A673 (cell line): ENCODE measurements at regions not wholly inside any gene's neighbourhood (a gene's known extent, or its start where the extent isn't known, plus 50 kb on each side); places are given as distances from the start of the nearest gene placed in this dataset.
A peak's percentile ranks its signal among the peaks of the same experiment; 100 is the strongest.

Experiments used
- CTCF ChIP-seq: fragments of 300-800, 200-600 bp; sonication (generic); conservative IDR thresholded peaks from 2 replicates; pipeline ENCODE4 v1.5.1; 2017; ENCODE audit warnings: low read depth, mild to moderate bottlenecking, antibody characterized with exemption, low read length, moderate library complexity, mixed read lengths
- EZH2 ChIP-seq: fragments of 200-600 bp; sonication (generic); IDR thresholded peaks from 2 replicates; pipeline ENCODE4 v1.6.1; 2017; ENCODE audit warnings: borderline replicate concordance, low read depth, mild to moderate bottlenecking, mixed read lengths, antibody characterized with exemption, low read length; ENCODE audit not compliant: poor library complexity, severe bottlenecking

DNA sequence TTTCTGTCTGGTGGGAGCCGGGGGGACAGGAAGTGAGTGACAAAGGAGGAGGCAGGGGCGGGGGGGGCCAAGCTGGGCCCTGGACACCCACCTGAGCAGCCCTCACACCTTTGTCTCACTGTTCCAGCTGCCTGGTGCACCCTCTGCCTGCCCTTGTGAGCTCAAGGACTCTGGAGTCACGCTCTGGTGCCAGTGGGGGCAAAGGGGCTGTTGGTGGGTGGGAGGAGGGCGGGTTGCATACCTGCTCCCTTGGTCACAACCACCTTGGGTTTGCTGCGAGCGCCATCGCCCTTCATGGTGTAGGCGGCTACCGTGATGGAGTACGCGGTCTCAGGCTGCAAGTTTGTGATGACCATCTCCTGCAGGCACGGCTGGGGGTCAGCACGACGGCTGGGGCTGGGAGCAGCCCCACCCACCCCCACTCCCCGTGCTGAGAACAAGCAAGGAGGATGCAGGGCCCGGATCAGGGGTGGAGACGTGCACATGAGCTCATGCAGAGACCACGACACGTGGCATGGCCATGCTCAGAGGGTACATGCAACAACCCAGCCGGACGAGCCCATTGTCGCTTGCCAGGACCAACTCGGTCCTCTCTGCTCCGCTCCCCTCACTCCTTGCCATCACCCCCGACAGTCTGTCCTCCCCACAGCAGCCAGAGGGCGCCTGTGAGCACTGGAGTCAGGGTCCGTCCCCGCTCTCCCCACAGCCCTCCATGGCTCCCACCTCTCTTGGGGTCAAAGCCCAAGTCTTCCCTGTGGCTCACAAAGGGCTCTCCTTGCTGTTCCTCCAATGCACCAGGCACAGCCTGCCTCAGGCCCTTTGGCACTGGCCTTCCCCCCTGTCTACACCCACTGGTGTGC lies 114.9 kb downstream of the PTPRS start:
- TF ChIP-seq CTCF = peak; percentile 67
- TF ChIP-seq EZH2 = no peak
